Skeletal muscle tissue (tissue), 3 donors: ENCODE measurements at regions not wholly inside any gene's neighbourhood (a gene's known extent, or its start where the extent isn't known, plus 50 kb on each side); places are given as distances from the start of the nearest gene placed in this dataset.

Experiments used
- H3K27ac ChIP-seq: one replicate; pipeline ENCODE4 v1.7.0; 2013; ENCODE audit warnings: mild to moderate bottlenecking, low read depth, low read length, inconsistent platforms
- H3K27me3 ChIP-seq, 3 donors: one replicate each; pipeline ENCODE4 v1.7.0; 2013; ENCODE audit warnings: low read length in 3 of 3; ENCODE audit not compliant: control insufficient read depth in 3 of 3, insufficient read depth in 3 of 3
- H3K36me3 ChIP-seq, 3 donors: one replicate each; pipeline ENCODE4 v1.7.0; 2013; ENCODE audit warnings: low read length in 3 of 3; ENCODE audit not compliant: control insufficient read depth in 3 of 3, insufficient read depth in 3 of 3
- H3K4me1 ChIP-seq, 3 donors: one replicate each; pipeline ENCODE4 v1.7.0; 2013; ENCODE audit warnings: low read length in 3 of 3, mild to moderate bottlenecking in 3 of 3; ENCODE audit not compliant: control insufficient read depth in 3 of 3, insufficient read depth in 3 of 3
- H3K4me3 ChIP-seq, 3 donors: one replicate each; pipeline ENCODE4 v1.7.0; 2013; ENCODE audit warnings: low read length in 3 of 3
- H3K9ac ChIP-seq, 3 donors: one replicate each; pipeline ENCODE4 v1.7.0; 2013; ENCODE audit warnings: low read length in 3 of 3, mild to moderate bottlenecking in 3 of 3, moderate library complexity in 2 of 3, low read depth in 1 of 3
- H3K9me3 ChIP-seq, 3 donors: one replicate each; pipeline ENCODE4 v1.7.0; 2013; ENCODE audit warnings: low read length in 3 of 3; ENCODE audit not compliant: control insufficient read depth in 3 of 3
- donor health status: Osteomylitis.

- H3K9me3 ChIP-seq, result no peaks in the 10 kb centered on the region
- H3K27me3 ChIP-seq, result no peaks in the 10 kb centered on the region
- H3K36me3 ChIP-seq, result no peaks in the 10 kb centered on the region
- H3K4me3 ChIP-seq, result no peak overlapping the region
- H3K4me1 ChIP-seq, result no peaks in the 10 kb centered on the region
- no peak overlapping the region for H3K27ac ChIP-seq
- no peak overlapping the region for H3K9ac ChIP-seq
Observed at GRCh38 chr4:96150466-96150865, 310.6 kb downstream of the PDHA2 start.

GRCh38 chr4:96152824-96153223, 312.9 kb downstream of the PDHA2 start:
- no peaks in the 10 kb centered on the region for H3K36me3 ChIP-seq
- H3K9me3 ChIP-seq, result no peaks in the 10 kb centered on the region
- H3K27me3 ChIP-seq, result no peaks in the 10 kb centered on the region
- no peak overlapping the region for H3K9ac ChIP-seq
- no peak overlapping the region for H3K4me3 ChIP-seq
- H3K27ac ChIP-seq, result no peak overlapping the region
- no peaks in the 10 kb centered on the region for H3K4me1 ChIP-seq

GRCh38 chr4:96154676-96155075, 314.8 kb downstream of the PDHA2 start:
- no peaks in the 10 kb centered on the region for H3K27me3 ChIP-seq
- H3K9ac ChIP-seq, result no peak overlapping the region
- H3K9me3 ChIP-seq, result no peaks in the 10 kb centered on the region
- H3K27ac ChIP-seq, result no peak overlapping the region
- H3K4me1 ChIP-seq, result no peaks in the 10 kb centered on the region
- H3K4me3 ChIP-seq, result no peak overlapping the region
- H3K36me3 ChIP-seq, result no peaks in the 10 kb centered on the region

- H3K36me3 ChIP-seq, result no peaks in the 10 kb centered on the region
- H3K27me3 ChIP-seq, result no peaks in the 10 kb centered on the region
- no peaks in the 10 kb centered on the region for H3K4me1 ChIP-seq
- no peaks in the 10 kb centered on the region for H3K9me3 ChIP-seq
- no peak overlapping the region for H3K27ac ChIP-seq
- H3K4me3 ChIP-seq, result no peak overlapping the region
- no peak overlapping the region for H3K9ac ChIP-seq
Observed at GRCh38 chr4:96162636-96163035, 322.7 kb downstream of the PDHA2 start.

- Histone ChIP-seq H3K27ac (no peak overlapping the region), H3K4me3 (no peak overlapping the region), H3K9me3 (no peaks in the 10 kb centered on the region), H3K27me3 (no peaks in the 10 kb centered on the region), H3K9ac (no peak overlapping the region), H3K4me1 (no peaks in the 10 kb centered on the region), H3K36me3 (no peaks in the 10 kb centered on the region)
Observed at GRCh38 chr4:96164814-96165351, 325.0 kb downstream of the PDHA2 start.

GRCh38 chr4:96166806-96167205, 326.9 kb downstream of the PDHA2 start:
- peaks cover 0 to 2% (median 0%) of the 10 kb centered on the region in 3 donors for H3K9me3 ChIP-seq
- H3K9ac ChIP-seq, result no peak overlapping the region

GRCh38 chr4:96170198-96170597, 330.3 kb downstream of the PDHA2 start:
- Histone ChIP-seq H3K27ac (no peak overlapping the region), H3K36me3 (no peaks in the 10 kb centered on the region), H3K9ac (no peak overlapping the region), H3K4me1 (no peaks in the 10 kb centered on the region), H3K27me3 (no peaks in the 10 kb centered on the region), H3K4me3 (no peak overlapping the region), H3K9me3 (peaks cover 0 to 2% (median 0%) of the 10 kb centered on the region in 3 donors)

More at GRCh38 chr4:96166806-96167205, 326.9 kb downstream of the PDHA2 start:
- Histone ChIP-seq H3K36me3 (no peaks in the 10 kb centered on the region), H3K4me1 (no peaks in the 10 kb centered on the region), H3K27me3 (no peaks in the 10 kb centered on the region), H3K4me3 (no peak overlapping the region), H3K27ac (no peak overlapping the region)

- no peak overlapping the region for H3K27ac ChIP-seq
- no peaks in the 10 kb centered on the region for H3K27me3 ChIP-seq
- no peaks in the 10 kb centered on the region for H3K36me3 ChIP-seq
- peaks cover 0 to 2% (median 0%) of the 10 kb centered on the region in 3 donors for H3K9me3 ChIP-seq
- H3K9ac ChIP-seq, result no peak overlapping the region
- no peaks in the 10 kb centered on the region for H3K4me1 ChIP-seq
- H3K4me3 ChIP-seq, result no peak overlapping the region
Observed at GRCh38 chr4:96173756-96174155, 333.9 kb downstream of the PDHA2 start.

- Histone ChIP-seq H3K36me3 (no peaks in the 10 kb centered on the region), H3K27me3 (no peaks in the 10 kb centered on the region), H3K9me3 (no peaks in the 10 kb centered on the region), H3K4me3 (no peak overlapping the region), H3K27ac (no peak overlapping the region), H3K9ac (no peak overlapping the region), H3K4me1 (no peaks in the 10 kb centered on the region)
Observed at GRCh38 chr4:96175871-96176270, 336.0 kb downstream of the PDHA2 start.

- H3K27ac ChIP-seq, result no peak overlapping the region
- no peaks in the 10 kb centered on the region for H3K27me3 ChIP-seq
- H3K4me1 ChIP-seq, result no peaks in the 10 kb centered on the region
- H3K9ac ChIP-seq, result no peak overlapping the region
- H3K9me3 ChIP-seq, result no peaks in the 10 kb centered on the region
- H3K4me3 ChIP-seq, result no peak overlapping the region
- no peaks in the 10 kb centered on the region for H3K36me3 ChIP-seq
Observed at GRCh38 chr4:96183611-96184010, 343.7 kb downstream of the PDHA2 start.

GRCh38 chr4:96186593-96186992, 346.7 kb downstream of the PDHA2 start:
- H3K27me3 ChIP-seq, result no peaks in the 10 kb centered on the region
- H3K4me1 ChIP-seq, result no peaks in the 10 kb centered on the region
- no peak overlapping the region for H3K27ac ChIP-seq
- no peak overlapping the region for H3K9ac ChIP-seq
- no peaks in the 10 kb centered on the region for H3K36me3 ChIP-seq
- no peak overlapping the region for H3K4me3 ChIP-seq
- no peaks in the 10 kb centered on the region for H3K9me3 ChIP-seq
